ENCODE measurements at regions not wholly inside any gene's neighbourhood (a gene's known extent, or its start where the extent isn't known, plus 50 kb on each side); places are given as distances from the start of the nearest gene placed in this dataset.

DNA sequence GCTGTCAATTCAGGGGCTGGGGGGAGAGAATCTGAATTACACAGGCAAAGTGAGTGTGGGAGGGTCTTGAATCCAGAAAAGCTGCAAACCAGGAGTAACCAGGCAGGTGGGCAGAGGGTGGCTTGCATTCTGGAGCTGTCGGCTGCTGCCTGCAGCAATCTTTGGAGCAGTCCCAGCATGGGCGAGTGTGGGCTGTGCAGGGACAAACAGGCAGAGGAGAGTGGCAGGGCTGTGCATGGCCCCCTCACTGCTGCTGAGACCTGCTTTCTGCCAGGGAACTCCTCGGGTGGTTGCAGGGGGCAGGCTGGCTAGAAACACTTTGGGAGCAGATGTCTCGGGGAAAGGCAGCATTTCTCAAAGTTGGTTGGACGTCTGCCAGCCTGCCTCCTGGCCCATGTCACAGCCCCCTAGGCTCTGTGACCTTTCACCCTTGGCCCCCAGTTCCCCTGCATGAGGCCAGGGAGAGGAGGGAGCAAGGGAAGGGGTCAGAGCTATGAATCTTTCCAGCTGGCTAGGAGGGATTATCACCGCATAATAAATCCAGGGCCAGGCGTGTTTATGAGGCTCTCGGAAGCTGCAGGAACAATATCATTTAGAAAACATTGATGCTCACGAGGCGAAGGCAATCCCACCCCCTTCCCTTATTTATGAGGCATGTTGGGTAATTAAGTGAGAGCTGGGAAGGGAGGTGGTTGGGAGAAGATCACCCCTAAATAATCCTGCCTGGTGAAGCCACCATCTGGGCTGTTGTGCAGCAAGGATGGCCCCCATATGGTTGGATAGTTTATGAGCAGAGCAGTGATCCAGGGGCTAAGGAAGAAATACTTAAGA lies 212.3 kb upstream of the NCAM1 start:
- DNase-seq (ENCODE audit: low read depth in 3 of 3) = no peak

DNA sequence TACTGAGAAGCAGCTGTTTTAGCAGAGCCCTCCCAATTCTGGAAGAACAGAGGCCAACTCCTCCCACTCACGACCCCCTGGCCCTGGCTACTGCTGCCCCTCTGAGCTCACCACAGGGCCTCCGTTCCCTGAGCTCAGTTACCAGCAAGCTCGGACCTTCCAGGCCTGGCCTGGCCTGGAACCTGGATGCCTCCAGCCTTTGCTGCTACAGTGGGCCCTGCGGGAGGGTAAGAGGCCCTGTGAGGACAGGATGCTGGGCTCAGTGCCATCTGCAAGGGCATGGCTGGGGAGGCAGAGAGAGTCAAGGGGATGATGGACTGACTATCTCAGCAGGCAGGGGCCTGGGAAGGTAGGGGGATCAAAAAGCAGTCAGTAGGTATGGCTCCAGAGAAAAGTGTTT lies 209.9 kb upstream of the NCAM1 start:
- no peak for DNase-seq (ENCODE audit: low read depth in 3 of 3)

DNA sequence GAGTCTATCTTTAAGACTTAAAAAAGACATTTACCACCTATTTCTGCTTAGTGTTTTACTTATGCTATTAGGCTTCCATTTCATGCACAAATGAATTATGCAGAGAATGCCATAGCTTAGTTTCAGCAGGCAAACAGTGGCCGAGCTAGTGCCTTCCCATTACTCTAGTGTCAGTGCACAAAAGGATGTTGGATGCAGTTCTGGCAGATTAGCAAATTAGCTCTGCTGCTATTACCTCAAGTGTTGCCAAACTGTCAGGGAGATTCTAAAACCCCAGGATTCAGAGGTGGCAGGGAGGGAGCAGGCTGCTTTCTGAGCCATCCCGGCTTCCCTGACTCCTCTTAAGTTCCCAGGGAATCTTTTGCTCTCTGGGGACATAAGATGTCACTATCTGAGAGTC lies 209.4 kb upstream of the NCAM1 start:
- DNase-seq (ENCODE audit: low read depth in 3 of 3) = no peak

DNA sequence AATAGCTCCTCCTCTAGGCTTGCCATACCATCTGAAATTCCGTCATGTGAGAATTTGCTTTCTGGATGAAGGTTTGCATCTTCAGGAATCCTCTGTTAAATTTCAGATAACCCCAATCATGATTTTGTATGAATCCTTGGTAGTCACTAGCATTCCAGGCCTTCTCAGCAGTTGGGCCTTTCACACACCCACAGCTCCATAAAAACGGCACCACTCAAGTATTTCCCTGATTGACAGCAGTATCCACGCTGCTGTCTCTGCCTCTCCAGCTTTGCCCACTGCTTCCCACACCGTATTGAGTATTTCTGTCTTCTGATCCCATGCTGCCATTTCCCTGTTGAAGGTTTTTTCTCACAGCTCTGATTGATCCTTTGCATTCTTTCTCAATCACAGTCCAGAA lies 208.7 kb upstream of the NCAM1 start:
- no peak for DNase-seq (ENCODE audit: low read depth in 3 of 3)

DNA sequence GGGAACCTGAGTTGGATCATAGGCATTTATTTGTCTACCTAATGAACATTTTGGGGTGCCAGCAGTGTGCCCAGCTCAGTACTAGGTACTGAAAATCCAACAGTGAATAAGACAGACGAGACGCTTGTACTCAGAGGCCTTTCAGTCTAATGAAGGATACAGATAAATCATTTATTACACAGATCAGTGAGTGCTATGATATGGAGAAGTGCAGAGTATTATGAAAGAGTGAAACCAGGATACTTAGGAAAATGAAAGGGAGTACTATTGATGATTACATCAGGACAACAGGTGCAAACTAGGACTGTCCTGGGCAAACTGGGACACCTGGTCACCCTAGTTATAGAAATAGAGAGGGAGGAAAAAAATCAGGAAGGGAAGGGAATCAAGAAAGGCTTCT lies 207.5 kb upstream of the NCAM1 start:
- no peak for DNase-seq (ENCODE audit: low read depth in 3 of 3)

DNA sequence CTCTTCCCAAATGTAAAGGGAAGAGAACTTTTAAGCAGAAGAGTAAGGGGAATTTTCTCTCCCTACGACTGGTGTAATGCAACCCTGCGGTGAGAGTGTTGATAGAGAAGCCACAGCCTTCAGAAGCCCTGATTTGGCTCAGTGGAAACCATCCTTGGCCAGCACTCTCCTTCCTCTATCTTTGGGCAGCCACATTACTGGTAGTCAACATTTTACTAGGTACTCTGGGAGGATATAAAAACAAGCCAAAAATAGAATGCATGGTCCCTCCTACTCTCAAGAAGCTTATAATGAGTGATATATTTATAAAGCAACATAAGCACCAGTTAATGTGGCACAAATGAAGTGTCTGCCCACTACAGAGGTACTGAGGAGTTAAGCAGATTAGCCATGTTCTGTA lies 201.8 kb upstream of the NCAM1 start:
- no peak for DNase-seq (ENCODE audit: low read depth in 3 of 3)

DNA sequence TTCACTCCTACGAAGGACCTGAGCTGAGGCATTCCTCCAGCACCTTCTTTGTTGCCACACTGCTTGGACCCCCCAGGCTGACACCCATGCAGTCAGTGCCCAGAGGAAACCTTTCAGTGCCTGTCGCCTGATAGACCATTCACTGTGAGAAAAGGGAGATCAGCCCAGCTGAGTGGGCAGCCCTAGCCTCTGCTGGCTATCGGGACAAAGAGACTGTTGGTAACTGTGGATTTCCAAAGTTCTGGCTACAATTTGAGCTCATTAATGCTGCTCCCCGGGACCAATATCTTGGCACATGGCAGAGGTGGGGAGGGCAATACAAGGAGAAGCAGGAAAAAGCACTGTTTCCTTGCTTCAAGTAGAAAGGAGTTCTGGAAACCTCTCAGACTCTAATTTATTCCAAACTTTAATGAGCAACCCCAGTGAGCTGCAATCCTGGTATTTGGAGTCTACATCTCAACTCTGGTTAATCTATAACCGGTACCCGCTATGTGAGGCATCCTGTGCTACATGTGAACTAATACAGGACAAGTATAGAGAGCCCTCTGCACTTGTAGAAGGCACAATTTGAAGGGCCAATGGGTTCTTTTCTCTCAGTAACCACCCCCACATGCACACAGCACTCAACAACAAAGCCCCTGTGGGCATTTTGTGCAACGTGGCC lies 200.7 kb upstream of the NCAM1 start:
- no peak for DNase-seq (ENCODE audit: low read depth in 3 of 3)

DNA sequence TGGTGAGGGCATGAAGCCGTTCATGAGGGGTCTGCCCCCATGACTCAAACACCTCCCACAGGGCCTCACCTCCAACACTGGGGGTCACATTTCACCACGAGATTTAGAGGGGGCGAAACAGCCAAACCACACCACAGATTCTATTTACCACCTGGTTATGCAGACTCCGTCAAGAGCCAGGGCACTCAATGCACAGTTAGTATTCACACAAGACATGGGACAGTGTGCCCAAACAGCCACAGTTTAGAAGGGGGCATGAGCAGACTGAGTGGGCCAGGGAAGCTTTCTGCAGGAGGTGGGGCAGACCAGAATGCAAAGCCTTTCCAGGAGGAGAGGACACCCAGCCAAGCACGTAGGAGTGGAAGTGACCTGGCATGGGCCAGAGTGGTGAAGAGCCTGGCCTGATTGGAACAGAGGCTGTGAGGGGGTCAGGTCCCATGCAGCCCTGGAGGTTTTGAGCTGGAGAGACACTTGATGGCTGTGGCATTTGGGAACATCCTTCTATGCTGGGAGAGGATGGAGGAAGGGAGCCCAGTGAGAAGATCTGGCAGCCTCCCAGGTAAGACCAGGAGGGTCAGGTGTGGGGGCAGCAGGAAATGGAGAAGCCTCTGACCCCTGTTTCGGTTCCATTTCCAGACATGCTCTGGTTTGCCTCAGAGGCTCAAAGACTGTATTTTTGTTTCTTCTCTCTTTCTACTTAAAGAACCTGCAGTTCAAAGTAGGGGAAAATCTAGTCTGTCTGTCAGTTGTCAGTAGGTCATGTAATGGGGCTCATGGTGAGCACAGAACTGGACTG lies 199.1 kb upstream of the NCAM1 start:
- DNase-seq (ENCODE audit: low read depth in 3 of 3) = no peak

DNA sequence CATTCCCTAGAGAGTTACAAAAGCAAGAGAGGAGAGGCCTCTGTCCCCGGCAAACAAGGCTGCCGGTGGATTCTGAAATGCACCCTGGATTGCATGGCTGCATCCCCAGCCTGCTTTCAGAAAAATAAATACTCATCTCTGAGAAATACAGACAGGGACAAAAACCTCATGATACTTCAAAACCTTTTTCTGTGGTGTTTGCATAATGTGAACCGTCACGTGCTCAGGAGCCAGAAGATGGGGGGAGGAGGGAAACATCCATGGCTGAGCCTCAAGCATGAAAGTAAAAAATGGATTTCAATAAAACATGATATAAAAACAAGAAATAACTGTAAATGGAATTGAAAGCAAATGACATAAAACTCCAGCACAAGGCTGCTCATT lies 198.5 kb upstream of the NCAM1 start:
- DNase-seq (ENCODE audit: low read depth in 3 of 3) = no peak

DNA sequence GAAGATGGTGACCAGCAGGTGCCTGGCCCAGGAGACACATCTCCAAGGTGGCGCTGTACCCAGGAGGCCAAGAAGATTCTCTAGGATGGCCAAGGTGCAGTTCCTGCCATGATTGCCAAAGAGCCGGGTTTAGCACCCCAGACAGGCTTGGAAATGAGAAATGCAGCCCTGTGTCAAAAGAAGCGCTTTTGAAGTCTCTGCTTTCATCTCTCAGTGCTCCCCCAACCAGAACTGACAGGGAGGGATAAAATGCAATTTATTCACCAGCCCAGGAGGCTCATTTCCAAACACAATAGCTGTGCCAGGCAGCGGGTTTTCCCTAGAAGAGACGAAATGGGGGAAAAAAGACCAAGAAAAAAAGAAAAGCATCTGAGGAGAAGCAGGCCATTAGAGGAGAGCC lies 195.9 kb upstream of the NCAM1 start:
- no peak for DNase-seq (ENCODE audit: low read depth in 3 of 3)

DNA sequence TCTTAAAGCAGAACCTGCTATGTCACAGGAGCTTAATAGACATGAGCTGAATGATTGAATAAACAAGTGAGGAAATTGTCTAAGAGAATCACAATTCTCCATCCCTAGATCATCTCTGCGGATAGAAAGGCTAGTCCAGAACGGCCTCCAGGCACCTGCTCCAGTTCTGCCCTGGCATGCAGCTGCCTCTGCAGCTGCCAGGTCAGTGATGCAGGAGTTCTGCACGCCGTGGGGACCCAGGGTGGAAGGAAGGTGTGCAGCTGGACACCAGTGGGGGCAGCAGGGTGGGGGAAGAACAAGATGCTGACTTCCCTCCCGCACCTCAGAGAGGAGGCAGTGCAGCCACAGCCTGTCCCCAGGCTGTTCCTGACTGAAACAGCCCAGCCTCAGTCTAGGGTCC lies 192.1 kb upstream of the NCAM1 start:
- DNase-seq (ENCODE audit: low read depth in 3 of 3) = no peak

DNA sequence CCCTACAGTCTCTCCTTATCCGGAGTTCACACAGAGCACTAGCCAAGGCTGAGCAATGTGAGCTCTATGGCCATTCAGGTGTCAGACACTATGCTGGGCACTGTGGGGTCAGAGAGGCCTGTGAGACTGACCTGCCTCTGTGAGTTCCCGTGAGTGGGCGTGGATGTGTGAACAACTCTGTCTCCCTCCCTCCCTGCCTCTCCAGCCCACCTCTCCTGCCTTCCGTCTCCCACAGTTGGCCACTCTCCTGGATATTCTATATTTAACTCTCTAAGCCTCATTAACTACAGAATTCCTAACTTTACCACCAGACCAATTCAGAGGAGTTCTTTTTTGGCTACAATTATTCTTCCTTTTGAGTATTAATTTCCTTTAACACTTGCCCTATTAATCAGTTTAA lies 191.6 kb upstream of the NCAM1 start:
- no peak for DNase-seq (ENCODE audit: low read depth in 3 of 3)

DNA sequence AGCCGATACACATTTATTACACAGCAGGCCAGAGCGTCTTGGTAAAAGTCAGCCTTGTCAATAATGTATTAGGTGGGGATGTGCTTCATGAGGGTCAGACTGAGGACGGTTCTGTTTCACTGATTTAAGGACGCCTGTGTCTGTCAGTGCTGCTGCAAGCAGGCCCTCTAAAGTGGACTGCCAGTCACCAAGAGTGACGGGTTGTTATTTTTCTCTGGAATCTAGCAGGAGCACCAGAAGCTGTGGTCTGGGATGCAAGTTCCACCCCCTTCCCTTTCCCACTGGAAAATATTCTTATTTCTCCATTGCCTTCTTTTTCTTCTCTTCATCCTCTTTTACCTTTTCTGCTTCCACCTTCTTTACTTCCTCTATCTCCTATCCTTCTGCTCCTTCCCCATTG lies 191.2 kb upstream of the NCAM1 start:
- DNase-seq (ENCODE audit: low read depth in 3 of 3) = no peak

DNA sequence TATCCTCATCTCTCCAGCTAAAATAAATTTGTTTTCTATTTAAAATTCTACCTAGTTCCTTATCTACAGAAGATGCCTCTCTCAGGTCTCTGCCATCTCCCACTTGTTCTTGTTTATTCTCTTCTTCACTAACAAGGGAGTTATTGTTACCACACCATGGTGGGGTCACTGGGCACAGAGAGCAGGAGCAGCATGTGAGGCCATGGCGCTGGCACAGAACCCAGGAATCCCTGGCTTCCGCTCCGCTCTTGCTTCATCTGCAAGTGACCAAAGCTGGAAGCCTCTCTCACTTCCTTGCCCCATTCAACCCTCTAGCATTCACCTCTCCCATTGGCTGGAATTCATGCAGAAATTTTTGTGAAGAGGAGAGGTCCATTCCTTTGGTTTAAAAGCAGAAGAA lies 190.7 kb upstream of the NCAM1 start:
- DNase-seq (ENCODE audit: low read depth in 3 of 3) = no peak

DNA sequence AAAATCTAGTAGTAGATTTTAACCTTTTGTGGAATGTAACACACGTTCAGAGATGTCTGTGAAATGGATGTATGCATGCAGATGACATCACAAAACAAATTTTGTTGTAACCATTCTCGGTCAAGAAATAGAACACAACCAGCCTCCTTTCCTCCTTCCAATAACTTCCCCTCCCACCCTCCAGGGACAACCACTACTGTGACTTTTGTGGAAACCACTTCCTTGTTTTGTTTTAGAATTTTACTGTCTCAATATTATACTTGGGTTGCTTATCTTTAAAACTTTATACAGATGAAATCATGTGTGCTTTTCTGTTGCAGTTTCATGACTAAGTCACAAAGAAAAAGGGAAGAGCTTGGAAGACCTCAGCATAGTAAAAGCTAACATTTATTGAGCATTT lies 189.4 kb upstream of the NCAM1 start:
- no peak for DNase-seq (ENCODE audit: low read depth in 3 of 3)

DNA sequence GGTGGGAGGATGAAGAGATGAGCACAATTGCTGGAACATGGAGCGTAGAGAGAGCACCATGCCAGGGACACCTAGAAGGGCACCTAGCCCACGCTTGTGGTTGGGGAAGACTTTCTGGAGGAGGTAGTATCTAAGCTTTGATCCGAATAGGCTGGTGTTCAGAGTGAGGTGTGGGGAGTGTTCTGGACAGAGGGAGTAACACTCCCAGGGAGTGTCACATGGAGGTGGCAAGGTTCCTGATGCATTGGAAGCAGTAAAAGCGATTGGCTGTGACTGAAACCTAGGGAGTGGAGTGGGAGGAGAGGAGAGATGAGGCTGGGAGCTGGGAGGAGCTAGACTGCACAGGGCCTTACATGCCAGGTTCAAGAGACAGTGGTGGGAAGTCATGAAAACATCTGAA lies 188.0 kb upstream of the NCAM1 start:
- DNase-seq (ENCODE audit: low read depth in 3 of 3) = no peak

DNA sequence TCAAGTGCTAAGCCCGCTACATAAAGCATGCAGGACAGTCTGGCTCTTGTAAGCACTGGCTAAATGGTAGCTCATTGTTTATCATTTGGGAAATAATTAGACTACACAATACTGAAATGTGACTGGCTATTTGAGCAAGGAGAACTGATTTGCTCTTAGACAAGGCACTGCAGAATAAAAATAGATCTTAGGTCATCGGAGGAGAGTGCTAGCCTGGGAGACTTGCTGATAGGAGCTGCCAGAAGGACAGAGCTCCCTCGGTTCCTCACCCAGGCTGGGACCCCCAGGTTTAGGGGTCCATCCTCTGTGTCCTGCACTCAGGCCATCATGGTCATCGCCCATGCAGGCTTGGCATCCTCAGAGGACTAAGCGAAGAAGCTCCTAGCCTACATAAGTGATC lies 184.4 kb upstream of the NCAM1 start:
- no peak for DNase-seq (ENCODE audit: low read depth in 3 of 3)

DNA sequence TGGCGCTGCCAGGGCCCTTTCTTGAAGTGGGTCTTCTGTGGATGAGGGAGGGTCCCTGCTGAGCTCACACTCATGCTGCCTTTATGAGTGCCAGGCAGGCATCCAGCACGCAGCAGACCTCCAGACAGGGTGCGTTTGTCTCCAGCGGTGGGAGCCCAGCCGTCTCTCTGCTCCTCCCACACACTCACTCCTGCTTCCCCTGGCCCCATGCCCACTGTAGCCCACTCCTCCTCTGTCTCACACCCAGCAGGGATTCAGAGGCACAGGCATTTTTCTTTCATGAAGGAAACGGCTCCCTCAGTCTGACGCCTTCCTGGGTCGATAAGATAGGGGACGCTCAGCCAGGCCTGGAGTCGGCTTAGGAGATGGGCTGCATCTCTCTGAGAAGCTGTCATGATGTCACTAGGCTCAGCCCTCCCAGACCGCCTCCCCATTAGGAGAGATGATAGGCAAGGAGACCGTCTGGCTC lies 183.9 kb upstream of the NCAM1 start:
- no peak for DNase-seq (ENCODE audit: low read depth in 3 of 3)

DNA sequence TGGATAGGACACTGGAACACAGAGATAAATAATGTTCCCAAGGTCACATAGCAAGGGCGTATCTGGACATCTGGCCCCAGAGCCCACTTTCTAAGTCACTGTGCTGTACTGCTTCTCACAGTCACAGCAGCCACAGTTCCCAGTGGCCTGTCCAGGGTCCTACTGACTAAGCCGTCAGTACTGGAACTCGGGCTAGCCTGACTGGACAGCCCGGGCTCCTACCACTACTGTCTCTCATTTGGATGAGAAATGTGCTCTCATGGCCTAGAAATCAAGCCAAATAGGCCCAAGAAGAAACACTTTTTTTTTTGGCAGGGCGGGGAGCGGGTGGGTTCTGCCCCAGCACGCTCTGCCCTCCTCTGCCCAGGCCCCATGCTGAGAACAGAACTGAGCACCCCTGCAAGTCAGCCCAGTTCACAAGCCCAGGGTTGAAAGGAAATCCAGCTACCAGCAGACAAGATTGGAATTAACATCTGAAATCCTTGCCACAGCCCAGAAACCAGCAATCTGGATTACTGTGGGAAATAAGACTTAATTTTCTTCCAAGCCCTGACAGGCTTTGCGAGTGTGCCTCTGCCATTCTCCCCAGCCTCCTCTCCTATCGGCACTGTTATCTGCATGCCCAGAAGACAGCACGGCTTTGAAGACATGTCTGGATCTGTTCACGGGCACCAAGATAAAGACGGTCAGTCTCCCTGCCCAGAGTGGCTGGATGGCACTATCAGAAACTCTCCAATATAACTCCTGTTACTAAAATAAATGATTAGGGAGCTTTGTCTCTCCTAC lies 182.9 kb upstream of the NCAM1 start:
- no peak for DNase-seq (ENCODE audit: low read depth in 3 of 3)

DNA sequence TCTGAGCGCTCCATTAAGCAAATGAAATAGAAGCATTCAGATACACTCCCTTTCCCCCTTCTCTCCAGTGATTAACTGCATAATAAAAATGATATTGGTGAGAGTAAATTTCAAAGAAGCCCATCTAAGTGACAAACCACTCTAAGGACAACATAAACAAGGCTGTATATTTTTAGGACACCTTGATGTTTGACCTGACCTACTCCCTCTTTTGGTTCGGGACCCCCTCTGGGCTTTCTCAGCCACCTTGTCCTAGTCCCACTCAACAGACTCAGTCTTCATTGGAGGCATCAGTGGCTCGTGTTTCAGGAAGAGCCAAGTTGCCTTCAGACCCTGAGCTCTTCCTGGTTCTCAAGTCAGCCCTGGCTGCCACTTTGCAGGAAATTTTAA lies 182.3 kb upstream of the NCAM1 start:
- no peak for DNase-seq (ENCODE audit: low read depth in 3 of 3)

DNA sequence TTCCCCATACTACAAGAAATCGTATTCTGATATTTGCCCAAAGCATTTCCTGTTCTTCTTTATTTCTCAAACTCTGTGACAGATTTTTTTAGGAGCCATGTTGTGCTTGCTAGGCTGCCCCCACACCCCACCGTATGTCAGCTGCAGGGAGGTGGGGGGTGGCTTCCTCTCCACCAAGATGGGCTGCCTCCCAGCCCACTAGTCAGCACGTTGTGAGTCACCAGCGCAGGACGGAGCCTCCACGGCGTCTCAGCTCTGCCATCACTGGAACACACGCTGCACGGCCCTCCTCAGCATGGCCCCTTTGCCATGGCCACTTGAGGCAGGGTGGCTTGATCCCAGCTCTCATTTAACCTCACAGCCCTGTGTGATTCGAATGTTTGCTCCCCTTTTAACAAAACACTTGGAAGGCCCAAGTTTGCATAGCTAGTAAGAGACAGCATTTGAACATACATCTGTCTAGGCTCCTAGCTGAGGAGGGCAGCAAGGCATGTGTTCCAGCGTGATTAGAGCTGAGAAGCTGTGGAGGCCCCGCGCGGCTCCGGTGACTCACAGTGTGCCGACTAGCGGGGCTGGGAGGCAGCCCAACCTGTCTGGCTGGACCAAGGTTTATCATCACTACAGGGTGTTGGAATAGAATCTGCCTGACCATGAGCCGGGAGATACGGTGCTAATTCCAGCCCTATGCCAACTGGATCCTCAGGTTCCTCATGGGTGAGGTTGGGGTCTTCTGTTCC lies 180.7 kb upstream of the NCAM1 start:
- DNase-seq (ENCODE audit: low read depth in 3 of 3) = no peak

Measured in stimulated activated CD4-positive, alpha-beta T cell treated with anti-CD3 and anti-CD28 coated beads, TNF-alpha, amount 100 ng/mL, for 4 hours (primary cell).